ENCODE measurements at regions not wholly inside any gene's neighbourhood (a gene's known extent, or its start where the extent isn't known, plus 50 kb on each side); places are given as distances from the start of the nearest gene placed in this dataset.

DNA sequence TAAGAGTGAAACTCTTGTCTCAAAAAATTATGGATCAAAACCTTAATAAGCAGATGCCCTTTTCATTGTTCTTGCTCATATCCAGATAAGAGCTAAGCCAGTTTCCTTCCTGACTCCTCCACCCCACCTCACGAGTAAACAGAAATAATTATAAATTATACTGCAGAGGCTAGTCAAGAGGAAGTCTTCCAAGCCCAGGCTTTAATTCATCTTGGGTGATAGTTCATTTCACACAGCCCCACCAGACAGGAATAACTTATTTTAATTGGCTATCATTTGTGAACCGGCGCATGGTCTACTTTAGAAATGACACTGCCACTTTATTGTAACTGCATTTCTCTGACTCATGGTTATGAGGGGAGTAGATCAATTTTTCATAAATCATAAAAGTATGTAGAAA is 102.0 kb downstream of the BTBD3 start:
- TF ChIP-seq, protein P1, sequence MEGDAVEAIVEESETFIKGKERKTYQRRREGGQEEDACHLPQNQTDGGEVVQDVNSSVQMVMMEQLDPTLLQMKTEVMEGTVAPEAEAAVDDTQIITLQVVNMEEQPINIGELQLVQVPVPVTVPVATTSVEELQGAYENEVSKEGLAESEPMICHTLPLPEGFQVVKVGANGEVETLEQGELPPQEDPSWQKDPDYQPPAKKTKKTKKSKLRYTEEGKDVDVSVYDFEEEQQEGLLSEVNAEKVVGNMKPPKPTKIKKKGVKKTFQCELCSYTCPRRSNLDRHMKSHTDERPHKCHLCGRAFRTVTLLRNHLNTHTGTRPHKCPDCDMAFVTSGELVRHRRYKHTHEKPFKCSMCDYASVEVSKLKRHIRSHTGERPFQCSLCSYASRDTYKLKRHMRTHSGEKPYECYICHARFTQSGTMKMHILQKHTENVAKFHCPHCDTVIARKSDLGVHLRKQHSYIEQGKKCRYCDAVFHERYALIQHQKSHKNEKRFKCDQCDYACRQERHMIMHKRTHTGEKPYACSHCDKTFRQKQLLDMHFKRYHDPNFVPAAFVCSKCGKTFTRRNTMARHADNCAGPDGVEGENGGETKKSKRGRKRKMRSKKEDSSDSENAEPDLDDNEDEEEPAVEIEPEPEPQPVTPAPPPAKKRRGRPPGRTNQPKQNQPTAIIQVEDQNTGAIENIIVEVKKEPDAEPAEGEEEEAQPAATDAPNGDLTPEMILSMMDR (IDR thresholded peaks at IDR 0.05; ENCODE audit: low read depth, low read length) = no peak
- H3K4me3 ChIP-seq (ENCODE audit: low read depth, low read length) = no peak overlapping the region
- DNase-seq (ENCODE audit: low read depth, low spot score) = no peak
- in situ Hi-C loops (cut with HindIII; ENCODE audit: low sequenced_read_pairs) = no loop called here

DNA sequence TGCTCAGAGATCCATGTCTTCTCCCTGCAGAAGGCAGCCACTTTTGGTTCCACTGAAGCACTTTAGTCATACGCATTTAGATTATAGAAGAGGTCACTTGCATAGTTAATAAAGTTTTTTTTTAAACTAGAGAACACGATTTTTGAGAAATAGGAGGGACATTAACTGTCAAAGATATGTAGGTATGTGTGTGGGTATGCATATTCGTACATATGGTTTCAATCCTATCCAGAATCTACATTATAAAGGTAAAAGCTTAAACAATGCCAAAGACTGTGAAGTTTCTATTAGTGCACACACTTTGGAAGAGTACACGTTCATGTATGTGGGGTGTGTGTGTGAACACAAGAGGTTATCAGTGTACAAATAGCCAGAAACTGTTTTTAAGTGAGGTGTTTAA is 103.2 kb downstream of the BTBD3 start:
- in situ Hi-C loops (cut with HindIII; ENCODE audit: low sequenced_read_pairs) = no loop called here
- TF ChIP-seq, protein P1 (IDR thresholded peaks at IDR 0.05; ENCODE audit: low read depth, low read length) = no peak
- no peak overlapping the region for H3K4me3 ChIP-seq (ENCODE audit: low read depth, low read length)
- no peak for DNase-seq (ENCODE audit: low read depth, low spot score)

DNA sequence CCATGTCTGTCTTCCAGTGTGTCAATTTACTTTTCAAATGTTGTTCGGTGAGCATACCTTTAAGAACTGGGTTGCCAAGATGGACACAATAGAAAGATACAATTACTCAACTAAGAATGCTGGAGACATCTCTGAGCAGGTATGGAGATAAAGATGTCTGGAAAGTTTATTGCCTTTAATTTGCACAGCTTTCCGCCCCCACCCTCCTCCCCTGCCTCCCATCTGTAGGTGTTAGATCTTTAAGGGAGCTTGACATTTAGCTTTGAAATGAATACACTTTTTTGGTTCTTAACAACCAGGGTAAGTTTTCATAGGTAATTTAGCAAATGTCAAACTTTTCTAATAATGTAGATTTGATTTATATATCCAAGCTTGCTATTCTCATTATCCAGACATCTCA is 104.4 kb downstream of the BTBD3 start:
- TF ChIP-seq, protein P1 (IDR thresholded peaks at IDR 0.05; ENCODE audit: low read depth, low read length) = no peak
- no peak overlapping the region for H3K4me3 ChIP-seq (ENCODE audit: low read depth, low read length)
- in situ Hi-C loops (cut with HindIII; ENCODE audit: low sequenced_read_pairs) = no loop called here
- DNase-seq (ENCODE audit: low read depth, low spot score) = no peak

DNA sequence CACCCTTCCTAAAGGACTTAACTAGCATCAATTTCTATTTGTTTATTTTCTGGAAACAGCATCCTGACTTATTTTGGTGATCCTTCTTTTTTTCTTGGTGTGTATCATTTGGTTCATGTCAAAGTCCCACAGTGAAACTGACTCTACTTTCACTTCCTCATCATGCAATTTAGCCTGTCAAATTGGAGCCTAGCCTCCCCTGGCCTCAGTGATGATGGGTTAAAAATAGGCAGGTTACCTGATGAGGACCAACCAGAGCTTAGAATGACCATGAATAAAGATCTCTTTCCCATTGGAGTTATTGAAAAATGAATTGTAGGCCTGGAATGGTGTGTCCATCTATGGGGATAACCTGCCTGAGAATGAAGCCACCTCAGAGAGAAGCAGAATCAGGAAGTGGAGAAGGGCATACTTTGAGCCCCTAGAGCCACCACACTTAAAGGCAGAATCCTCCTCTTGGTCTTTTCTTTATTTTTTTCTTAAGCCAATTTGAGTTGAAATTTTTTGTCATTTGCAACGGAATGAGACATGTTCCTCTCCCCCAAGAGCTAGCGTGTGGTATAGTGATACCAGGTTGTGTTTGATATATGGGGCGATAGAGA is 105.6 kb downstream of the BTBD3 start:
- TF ChIP-seq, protein P1 (IDR thresholded peaks at IDR 0.05; ENCODE audit: low read depth, low read length) = no peak
- in situ Hi-C loops (cut with HindIII; ENCODE audit: low sequenced_read_pairs) = no loop called here
- H3K4me3 ChIP-seq (ENCODE audit: low read depth, low read length) = no peak overlapping the region
- DNase-seq (ENCODE audit: low read depth, low spot score) = no peak

DNA sequence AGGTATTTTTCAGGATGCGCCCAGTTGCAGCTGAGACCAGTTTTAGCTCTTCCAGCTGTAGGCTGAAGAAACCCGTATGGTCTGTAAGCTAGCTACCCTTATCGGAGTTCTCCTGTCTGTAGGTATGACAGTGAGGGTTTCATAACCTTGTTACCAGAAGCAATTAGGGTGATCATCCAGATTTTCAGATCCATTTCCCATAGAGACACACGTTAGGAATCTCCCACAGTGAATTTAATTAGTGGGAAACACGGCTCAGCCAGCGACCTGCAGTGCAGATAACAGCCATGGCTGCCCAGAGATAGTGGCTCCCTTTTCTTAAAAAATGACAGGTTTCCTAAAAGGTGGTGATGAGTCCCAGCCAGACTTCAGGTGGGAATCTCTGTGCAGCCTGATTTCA is 111.1 kb downstream of the BTBD3 start:
- no peak overlapping the region for H3K4me3 ChIP-seq (ENCODE audit: low read depth, low read length)
- no peak for DNase-seq (ENCODE audit: low read depth, low spot score)
- TF ChIP-seq, protein P1 (IDR thresholded peaks at IDR 0.05; ENCODE audit: low read depth, low read length) = no peak
- in situ Hi-C loops (cut with HindIII; ENCODE audit: low sequenced_read_pairs) = no loop called here

DNA sequence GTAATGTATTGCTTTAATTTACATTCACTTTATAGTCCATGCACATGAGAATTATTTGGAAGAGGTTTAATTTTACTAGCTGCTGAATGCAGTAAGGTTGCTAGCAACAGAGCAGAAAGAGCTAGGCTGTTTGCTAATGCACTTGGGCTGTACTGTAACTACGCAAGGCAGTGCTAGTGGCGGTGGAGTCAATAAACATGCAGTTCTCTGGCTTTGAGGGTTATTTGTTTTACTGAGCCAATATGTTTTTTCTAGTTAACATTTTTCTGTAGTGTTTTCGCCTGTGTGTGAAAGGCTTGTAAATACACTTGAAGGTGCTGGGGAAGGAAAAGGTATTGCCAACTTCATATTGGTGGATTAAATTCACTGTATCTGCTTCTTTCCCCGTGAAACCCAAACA is 112.8 kb downstream of the BTBD3 start:
- TF ChIP-seq, protein P1 (IDR thresholded peaks at IDR 0.05; ENCODE audit: low read depth, low read length) = no peak
- in situ Hi-C loops (cut with HindIII; ENCODE audit: low sequenced_read_pairs) = no loop called here
- no peak overlapping the region for H3K4me3 ChIP-seq (ENCODE audit: low read depth, low read length)

DNA sequence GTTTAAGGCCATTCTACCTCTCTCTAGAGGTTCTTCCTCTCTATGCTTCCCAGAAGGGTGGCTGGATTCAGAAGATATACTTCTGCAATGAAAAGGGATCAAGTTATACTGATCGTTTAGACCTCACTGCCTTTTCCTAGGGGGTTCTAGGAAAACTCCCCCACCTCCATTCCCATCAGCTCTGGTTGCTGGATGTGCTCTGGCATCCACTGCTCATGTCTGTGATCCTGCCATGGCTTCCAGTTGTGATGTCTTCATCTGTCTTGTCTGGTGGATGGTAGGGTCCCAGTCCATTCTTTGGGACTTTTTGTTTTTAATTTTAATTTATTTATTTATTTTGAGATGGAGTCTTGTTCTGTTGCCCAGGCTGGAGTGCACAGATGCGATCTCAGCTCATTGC is 118.4 kb downstream of the BTBD3 start:
- TF ChIP-seq, protein P1 (IDR thresholded peaks at IDR 0.05; ENCODE audit: low read depth, low read length) = no peak
- DNase-seq (ENCODE audit: low read depth, low spot score) = no peak
- in situ Hi-C loops (cut with HindIII; ENCODE audit: low sequenced_read_pairs) = no loop called here
- H3K4me3 ChIP-seq (ENCODE audit: low read depth, low read length) = no peak overlapping the region

More for the DNA sequence above, 112.8 kb downstream of the BTBD3 start:
- DNase-seq (ENCODE audit: low read depth, low spot score) = no peak
